Immature natural killer cell (primary cell): ENCODE measurements at regions not wholly inside any gene's neighbourhood (a gene's known extent, or its start where the extent isn't known, plus 50 kb on each side); places are given as distances from the start of the nearest gene placed in this dataset.

Source experiments
- DNase-seq, 3 donors: peaks; one replicate each; pipeline ENCODE4 v3.0.0; 2022; ENCODE audit warnings: mixed read lengths in 1 of 3
- H3K27ac Mint-ChIP-seq, 6 donors: one replicate each; pipeline ENCODE4 v1.8.0; 2020; ENCODE audit warnings: mixed read lengths in 6 of 6, mild to moderate bottlenecking in 5 of 6, inconsistent platforms in 4 of 6, moderate library complexity in 3 of 6
- H3K27me3 Mint-ChIP-seq, 3 donors: one replicate each; pipeline ENCODE4 v1.8.0; 2020 to 2021; ENCODE audit warnings: low read depth in 3 of 3, mild to moderate bottlenecking in 3 of 3, mixed read lengths in 3 of 3, moderate library complexity in 3 of 3, inconsistent platforms in 1 of 3
- H3K36me3 Mint-ChIP-seq, 3 donors: one replicate each; pipeline ENCODE4 v1.8.0; 2020; ENCODE audit warnings: mixed read lengths in 3 of 3, inconsistent platforms in 2 of 3, mild to moderate bottlenecking in 2 of 3
- H3K4me1 Mint-ChIP-seq, 2 donors: one replicate each; pipeline ENCODE4 v1.8.0; 2020; ENCODE audit warnings: inconsistent platforms in 2 of 2, mild to moderate bottlenecking in 2 of 2, mixed read lengths in 2 of 2, moderate library complexity in 1 of 2
- H3K4me3 Mint-ChIP-seq, 5 donors: one replicate each; pipeline ENCODE4 v1.8.0; 2020; ENCODE audit warnings: mild to moderate bottlenecking in 5 of 5, mixed read lengths in 5 of 5, inconsistent platforms in 3 of 5, moderate library complexity in 3 of 5
- H3K9me3 Mint-ChIP-seq, 6 donors: one replicate each; pipeline ENCODE4 v1.8.0; 2020; ENCODE audit warnings: mild to moderate bottlenecking in 6 of 6, mixed read lengths in 6 of 6, inconsistent platforms in 4 of 6, moderate library complexity in 3 of 6

DNA sequence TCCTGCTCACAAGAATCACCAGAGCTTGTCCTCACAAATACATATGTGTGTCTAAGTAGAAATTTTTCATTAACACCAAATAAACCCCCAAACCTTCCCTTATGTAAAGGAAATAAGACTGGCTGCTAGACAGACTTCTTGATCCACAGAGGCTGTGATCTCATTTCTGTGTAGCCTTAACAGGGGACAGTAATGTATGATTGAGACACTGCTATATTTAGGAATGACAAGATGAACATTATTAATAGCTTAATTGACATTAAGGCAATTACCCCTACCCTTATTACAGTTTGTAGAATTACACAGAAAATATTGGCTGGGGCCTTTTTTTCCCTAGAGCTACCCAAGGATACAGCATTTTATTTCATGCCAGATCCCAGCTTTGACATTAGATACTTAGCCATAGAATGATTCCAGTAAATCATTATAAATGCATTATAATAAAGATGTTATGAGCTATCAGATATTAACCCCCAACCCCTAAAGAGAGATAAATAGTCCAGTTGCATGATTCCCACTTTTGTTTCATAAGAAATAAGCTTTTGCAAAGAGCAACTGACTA lies 392.1 kb upstream of the HNRNPA3 start:
- H3K4me1 Mint-ChIP-seq, result peaks cover 13 to 17% of the 10 kb centered on the region in 2 donors
- no peak for DNase-seq
- H3K36me3 Mint-ChIP-seq, result peaks cover 0 to 5% (median 0%) of the 10 kb centered on the region in 3 donors
- no peak overlapping the region for H3K4me3 Mint-ChIP-seq
- no peak overlapping the region for H3K27ac Mint-ChIP-seq
- H3K27me3 Mint-ChIP-seq, result peaks cover 0 to 4% (median 2%) of the 10 kb centered on the region in 3 donors
- no peaks in the 10 kb centered on the region for H3K9me3 Mint-ChIP-seq

GRCh38 chr2:176821350-176821749 lies 391.2 kb upstream of the HNRNPA3 start:
- H3K36me3 Mint-ChIP-seq, result peaks cover 0 to 5% (median 0%) of the 10 kb centered on the region in 3 donors
- peaks cover 15 to 18% of the 10 kb centered on the region in 2 donors for H3K4me1 Mint-ChIP-seq
- H3K4me3 Mint-ChIP-seq, result no peak overlapping the region
- no peak for DNase-seq
- peaks cover 0 to 4% (median 4%) of the 10 kb centered on the region in 3 donors for H3K27me3 Mint-ChIP-seq
- H3K9me3 Mint-ChIP-seq, result no peaks in the 10 kb centered on the region
- H3K27ac Mint-ChIP-seq, result no peak overlapping the region

DNA sequence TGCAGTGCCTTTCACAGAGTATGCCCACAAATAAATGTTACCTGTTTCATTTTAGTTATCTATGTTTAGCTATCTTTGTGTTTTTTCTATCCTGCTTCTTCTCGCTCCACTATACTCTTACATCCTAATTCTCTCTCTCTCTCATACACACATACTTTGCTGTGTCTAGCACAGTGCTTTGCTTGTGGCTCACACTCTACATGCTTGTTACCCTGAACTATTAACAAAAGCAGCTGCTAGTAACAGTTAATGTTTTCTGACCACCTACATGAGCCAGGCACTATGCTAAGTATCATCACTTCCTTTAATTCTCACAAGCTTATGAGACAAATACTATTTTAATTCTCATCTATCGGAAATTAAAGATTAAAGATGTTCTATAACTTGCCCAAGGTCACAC lies 390.5 kb upstream of the HNRNPA3 start:
- DNase-seq, result no peak
- peaks cover 0 to 5% (median 0%) of the 10 kb centered on the region in 3 donors for H3K36me3 Mint-ChIP-seq
- H3K27me3 Mint-ChIP-seq, result peaks cover 0 to 4% (median 4%) of the 10 kb centered on the region in 3 donors
- no peak overlapping the region for H3K4me3 Mint-ChIP-seq
- H3K4me1 Mint-ChIP-seq, result peaks cover 22 to 24% of the 10 kb centered on the region in 2 donors
- peak overlapping the region in 3 of 6 donors; percentile 21 to 47 (median 38) for H3K27ac Mint-ChIP-seq
- H3K9me3 Mint-ChIP-seq, result no peaks in the 10 kb centered on the region

DNA sequence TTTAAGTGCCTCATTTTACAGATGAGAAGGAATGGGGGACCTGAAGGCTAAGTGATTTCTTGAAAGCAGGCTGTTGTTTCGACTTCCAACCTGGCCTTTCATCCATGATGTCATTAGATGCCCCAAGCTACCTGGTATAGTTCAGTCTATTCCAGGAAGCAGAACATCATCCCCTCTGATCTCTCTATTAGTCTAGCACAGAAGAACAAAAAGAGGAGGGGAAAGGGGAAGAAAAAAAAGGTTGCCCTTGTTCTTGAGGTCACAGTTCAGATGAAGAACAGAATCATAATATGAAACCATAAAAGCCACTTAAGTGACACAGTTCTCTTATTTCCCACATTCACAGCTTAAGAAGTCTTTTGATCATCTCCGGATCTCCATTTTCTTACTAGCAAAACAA lies 386.2 kb upstream of the HNRNPA3 start:
- H3K9me3 Mint-ChIP-seq, result no peaks in the 10 kb centered on the region
- DNase-seq, result no peak
- H3K27me3 Mint-ChIP-seq, result peaks cover 3 to 5% (median 5%) of the 10 kb centered on the region in 3 donors
- peak overlapping the region in 1 of 6 donors; percentile 50 for H3K27ac Mint-ChIP-seq
- H3K4me1 Mint-ChIP-seq, result peaks cover 23 to 26% of the 10 kb centered on the region in 2 donors
- peaks cover 4 to 5% (median 4%) of the 10 kb centered on the region in 3 donors for H3K36me3 Mint-ChIP-seq
- peak overlapping the region in 1 of 5 donors; percentile 33 for H3K4me3 Mint-ChIP-seq

- DNase-seq, result no peak
- H3K9me3 Mint-ChIP-seq, result no peaks in the 10 kb centered on the region
- H3K36me3 Mint-ChIP-seq, result peaks cover 4 to 5% (median 4%) of the 10 kb centered on the region in 3 donors
- peak overlapping the region in 1 of 6 donors; percentile 50 for H3K27ac Mint-ChIP-seq
- H3K27me3 Mint-ChIP-seq, result peaks cover 3 to 5% (median 5%) of the 10 kb centered on the region in 3 donors
- peaks cover 15 to 18% of the 10 kb centered on the region in 2 donors for H3K4me1 Mint-ChIP-seq
- peak overlapping the region in 1 of 5 donors; percentile 33 for H3K4me3 Mint-ChIP-seq
Measured at GRCh38 chr2:176826984-176827668, 385.5 kb upstream of the HNRNPA3 start.

- peaks cover 0 to 7% (median 6%) of the 10 kb centered on the region in 3 donors for H3K27me3 Mint-ChIP-seq
- H3K36me3 Mint-ChIP-seq, result peaks cover 0 to 7% (median 4%) of the 10 kb centered on the region in 3 donors
- no peak overlapping the region for H3K4me3 Mint-ChIP-seq
- H3K9me3 Mint-ChIP-seq, result no peaks in the 10 kb centered on the region
- H3K4me1 Mint-ChIP-seq, result peaks cover 9 to 10% of the 10 kb centered on the region in 2 donors
- peak overlapping the region in 1 of 6 donors; percentile 9 for H3K27ac Mint-ChIP-seq
- no peak for DNase-seq
Measured at GRCh38 chr2:176830362-176830761, 382.2 kb upstream of the HNRNPA3 start.

GRCh38 chr2:176832086-176832485 lies 380.5 kb upstream of the HNRNPA3 start:
- Mint-ChIP-seq H3K4me1 (peaks cover under 1 to 3% of the 10 kb centered on the region in 2 donors), H3K4me3 (no peak overlapping the region), H3K36me3 (peaks cover 4 to 12% (median 6%) of the 10 kb centered on the region in 3 donors), H3K27ac (no peak overlapping the region), H3K9me3 (no peaks in the 10 kb centered on the region), H3K27me3 (peaks cover 2 to 6% (median 5%) of the 10 kb centered on the region in 3 donors)
- no peak for DNase-seq

DNA sequence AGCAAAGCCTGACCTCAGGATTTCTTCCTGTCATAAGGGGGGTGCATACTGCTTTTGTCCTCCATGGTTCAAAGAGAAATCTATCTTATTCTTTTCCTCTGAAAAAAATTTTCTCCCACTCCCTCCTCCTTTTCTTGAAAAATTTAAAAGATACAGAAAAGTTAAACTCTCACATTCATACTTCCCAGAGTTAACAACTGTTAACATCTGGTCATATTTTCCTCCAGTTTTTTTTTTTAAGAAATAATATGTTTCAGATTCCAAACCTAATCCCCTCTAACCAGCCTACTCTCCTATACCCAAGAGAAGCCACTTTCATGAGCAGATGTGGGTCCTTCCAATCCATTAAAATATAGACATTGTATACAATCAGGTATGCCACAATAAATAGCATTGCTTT lies 378.9 kb upstream of the HNRNPA3 start:
- peaks cover 4 to 16% (median 9%) of the 10 kb centered on the region in 3 donors for H3K36me3 Mint-ChIP-seq
- peaks cover 0 to 2% (median 0%) of the 10 kb centered on the region in 6 donors for H3K9me3 Mint-ChIP-seq
- H3K4me1 Mint-ChIP-seq, result peaks cover 0 to 2% of the 10 kb centered on the region in 2 donors
- peaks cover 2 to 6% (median 5%) of the 10 kb centered on the region in 3 donors for H3K27me3 Mint-ChIP-seq
- H3K4me3 Mint-ChIP-seq, result no peak overlapping the region
- no peak overlapping the region for H3K27ac Mint-ChIP-seq
- no peak for DNase-seq

- Mint-ChIP-seq H3K9me3 (peaks cover 0 to 2% (median 0%) of the 10 kb centered on the region in 6 donors), H3K36me3 (peaks cover 7 to 18% (median 10%) of the 10 kb centered on the region in 3 donors), H3K4me3 (no peak overlapping the region), H3K4me1 (peaks cover 0 to 2% of the 10 kb centered on the region in 2 donors), H3K27me3 (peaks cover 2 to 5% (median 5%) of the 10 kb centered on the region in 3 donors), H3K27ac (no peak overlapping the region)
- no peak for DNase-seq
Measured at GRCh38 chr2:176834226-176834625, 378.4 kb upstream of the HNRNPA3 start.

DNA sequence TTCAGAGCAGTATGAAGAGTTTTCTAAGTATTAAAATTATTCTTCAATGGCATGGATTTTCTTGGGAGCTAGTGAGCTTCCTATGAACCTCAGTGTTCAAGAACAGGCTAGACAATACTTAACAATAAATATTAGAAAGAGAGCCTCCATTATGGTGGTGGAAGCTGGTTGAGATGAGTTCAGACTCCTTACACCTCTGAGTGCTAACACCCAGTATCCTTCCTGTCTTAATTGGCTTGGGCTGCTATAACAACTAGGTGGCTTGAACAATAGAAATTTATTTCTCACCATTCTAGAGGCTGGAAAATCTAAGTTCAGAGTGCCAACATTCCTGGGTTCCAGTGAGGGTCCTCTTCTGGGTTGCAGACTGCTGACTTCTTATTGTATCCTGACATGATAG lies 369.4 kb upstream of the HNRNPA3 start:
- peak overlapping the region; percentile 23 to 56 (median 53) for H3K4me3 Mint-ChIP-seq
- peaks cover 0 to 2% (median 0%) of the 10 kb centered on the region in 6 donors for H3K9me3 Mint-ChIP-seq
- peak overlapping the region; percentile 27 to 87 (median 61) for H3K27ac Mint-ChIP-seq
- H3K4me1 Mint-ChIP-seq, result peaks cover 0 to 46% of the 10 kb centered on the region in 2 donors
- H3K27me3 Mint-ChIP-seq, result peaks cover 0 to 5% (median 0%) of the 10 kb centered on the region in 3 donors
- peaks cover 3 to 8% (median 4%) of the 10 kb centered on the region in 3 donors for H3K36me3 Mint-ChIP-seq
- peak; percentile 25 to 40 (median 31) for DNase-seq

DNA sequence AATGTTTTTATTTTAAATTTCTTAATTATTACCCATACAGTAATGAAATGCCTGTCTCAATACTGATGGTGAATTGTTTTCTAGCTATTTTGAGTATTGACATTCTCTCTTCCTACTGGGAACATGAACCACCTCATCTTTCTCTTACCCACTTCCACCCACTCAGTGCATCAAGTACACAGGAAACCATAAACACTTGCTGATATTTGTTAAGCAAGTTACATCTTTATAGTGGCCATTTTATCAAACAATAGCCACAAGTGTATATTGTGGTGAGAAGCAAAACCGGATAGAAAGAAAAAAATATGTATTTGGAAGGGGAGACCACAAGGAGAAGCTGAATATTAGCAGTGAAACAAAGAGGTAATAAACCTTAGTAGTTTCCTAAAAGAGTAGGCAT lies 368.1 kb upstream of the HNRNPA3 start:
- peaks cover 0 to 5% (median 2%) of the 10 kb centered on the region in 3 donors for H3K27me3 Mint-ChIP-seq
- peak overlapping the region; percentile 27 to 87 (median 68) for H3K27ac Mint-ChIP-seq
- H3K4me1 Mint-ChIP-seq, result peaks cover 4 to 50% of the 10 kb centered on the region in 2 donors
- H3K9me3 Mint-ChIP-seq, result no peaks in the 10 kb centered on the region
- peaks cover 0 to 3% (median 0%) of the 10 kb centered on the region in 3 donors for H3K36me3 Mint-ChIP-seq
- peak overlapping the region; percentile 23 to 56 (median 53) for H3K4me3 Mint-ChIP-seq
- peak; percentile 53 to 59 (median 54) for DNase-seq

- H3K27ac Mint-ChIP-seq, result peak overlapping the region; percentile 57 to 87 (median 84)
- peak; percentile 20 to 38 (median 32) for DNase-seq
- H3K9me3 Mint-ChIP-seq, result no peaks in the 10 kb centered on the region
- H3K36me3 Mint-ChIP-seq, result peaks cover 0 to 3% (median 1%) of the 10 kb centered on the region in 3 donors
- H3K4me1 Mint-ChIP-seq, result peaks cover 17 to 57% of the 10 kb centered on the region in 2 donors
- peak overlapping the region; percentile 23 to 56 (median 53) for H3K4me3 Mint-ChIP-seq
- peaks cover 0 to 5% (median 4%) of the 10 kb centered on the region in 3 donors for H3K27me3 Mint-ChIP-seq
Measured at GRCh38 chr2:176845718-176846117, 366.9 kb upstream of the HNRNPA3 start.

DNA sequence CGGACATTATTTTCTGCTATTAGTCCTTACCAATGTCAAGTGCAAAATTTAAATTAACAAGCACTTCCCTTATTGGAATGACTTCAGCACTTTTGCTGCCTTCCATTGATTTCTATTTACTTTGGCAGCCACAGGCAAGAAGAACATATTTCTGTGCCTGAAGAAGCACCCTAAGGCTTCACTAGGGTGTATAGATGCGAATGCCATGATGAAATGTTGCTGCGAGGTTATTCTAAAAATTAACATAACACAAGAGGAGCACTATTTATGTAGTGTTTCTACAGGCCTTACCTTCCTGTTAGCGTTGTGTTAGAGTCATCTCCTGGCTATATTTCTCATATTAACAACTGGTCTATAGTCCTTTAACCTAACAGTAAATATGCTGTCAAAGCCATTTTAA lies 365.0 kb upstream of the HNRNPA3 start:
- no peak overlapping the region for H3K4me3 Mint-ChIP-seq
- peaks cover 36 to 75% of the 10 kb centered on the region in 2 donors for H3K4me1 Mint-ChIP-seq
- no peak overlapping the region for H3K27ac Mint-ChIP-seq
- H3K36me3 Mint-ChIP-seq, result peaks cover 0 to 7% (median 3%) of the 10 kb centered on the region in 3 donors
- peaks cover 0 to 5% (median 4%) of the 10 kb centered on the region in 3 donors for H3K27me3 Mint-ChIP-seq
- no peak for DNase-seq
- no peaks in the 10 kb centered on the region for H3K9me3 Mint-ChIP-seq

DNA sequence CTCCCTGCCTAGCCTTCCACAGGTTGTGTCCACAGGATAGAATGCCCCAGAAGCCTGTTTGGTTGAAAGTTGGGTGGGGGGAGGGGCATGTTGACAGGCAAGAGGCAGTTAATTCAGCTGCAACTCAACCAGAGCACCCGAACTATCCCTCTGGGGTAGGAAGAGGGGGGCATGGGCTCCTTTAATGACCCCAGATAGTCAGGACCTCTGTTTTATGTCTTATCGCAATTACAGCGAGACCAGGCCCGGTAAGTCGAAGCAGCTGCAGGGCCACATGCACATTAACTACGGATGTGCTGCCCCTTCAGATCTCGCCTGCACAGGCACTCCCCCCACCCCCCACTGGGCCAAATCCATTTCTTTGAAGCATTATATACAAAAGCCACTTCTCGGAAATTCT lies 363.8 kb upstream of the HNRNPA3 start:
- DNase-seq, result no peak
- Mint-ChIP-seq H3K4me3 (no peak overlapping the region), H3K27ac (no peak overlapping the region), H3K9me3 (peaks cover 0 to 2% (median 0%) of the 10 kb centered on the region in 6 donors), H3K27me3 (peaks cover 0 to 5% (median 4%) of the 10 kb centered on the region in 3 donors), H3K4me1 (peaks cover 48 to 76% of the 10 kb centered on the region in 2 donors), H3K36me3 (peaks cover 0 to 7% (median 3%) of the 10 kb centered on the region in 3 donors)
